ENCODE measurements at regions not wholly inside any gene's neighbourhood (a gene's known extent, or its start where the extent isn't known, plus 50 kb on each side); places are given as distances from the start of the nearest gene placed in this dataset.

DNA sequence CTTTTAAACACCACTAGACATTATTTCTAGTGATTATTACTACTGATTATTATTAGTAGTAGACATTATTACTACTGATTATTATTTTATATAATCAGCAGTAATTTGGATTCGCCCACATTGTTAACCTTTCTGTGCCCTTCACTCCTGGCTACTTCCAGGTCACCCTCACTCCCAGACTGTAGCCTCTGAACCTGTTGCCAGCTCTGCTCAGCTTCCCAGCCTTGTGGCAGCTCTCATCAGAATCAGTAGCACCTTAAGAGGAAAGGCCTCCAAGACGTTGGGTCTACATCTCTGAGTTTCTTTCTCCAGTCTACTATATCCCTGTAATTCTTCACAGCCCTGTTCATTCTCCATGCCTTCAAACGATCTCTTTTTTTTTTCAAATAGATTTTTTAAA lies 137.0 kb downstream of the KATNIP start:
- DNase-seq = no peak

DNA sequence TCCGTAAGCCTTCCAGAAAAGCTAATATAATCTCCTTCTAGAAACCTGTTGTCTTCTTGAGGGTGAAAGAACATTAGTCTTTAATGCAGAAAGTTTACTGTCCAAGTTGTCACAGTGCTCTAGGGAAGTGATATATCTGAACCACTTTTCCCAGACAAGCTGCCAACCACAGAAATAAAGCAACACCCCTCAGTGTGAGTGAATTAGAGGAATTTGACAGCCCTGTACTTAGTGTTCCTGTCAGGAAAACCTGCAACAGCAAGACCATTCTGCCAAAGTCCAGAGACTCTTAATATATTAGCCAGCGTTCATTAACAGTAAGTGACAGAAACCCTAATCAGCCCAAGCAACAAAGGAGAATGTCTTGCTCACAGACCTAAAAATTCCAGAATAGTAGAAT lies 137.7 kb downstream of the KATNIP start:
- no peak for DNase-seq

DNA sequence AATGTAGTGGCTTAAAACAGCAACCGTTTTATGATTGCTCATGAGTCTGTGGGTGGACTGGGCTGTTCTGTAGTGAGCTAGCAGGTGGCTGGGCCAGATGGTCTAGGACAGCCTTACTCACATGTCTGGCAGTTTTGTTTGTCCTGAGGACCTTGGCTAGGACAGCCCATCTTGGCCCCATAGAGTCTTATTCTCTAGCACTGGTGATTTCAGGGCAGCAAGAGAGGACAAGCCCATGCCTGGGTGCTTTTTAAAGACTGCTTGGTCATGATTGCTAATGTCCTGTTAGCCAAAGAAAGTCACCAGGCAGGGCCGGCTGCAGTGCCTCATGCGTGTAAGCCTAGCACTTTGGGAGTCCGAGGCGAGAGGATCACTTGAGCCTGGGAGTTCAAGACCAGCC lies 139.8 kb downstream of the KATNIP start:
- DNase-seq = no peak

DNA sequence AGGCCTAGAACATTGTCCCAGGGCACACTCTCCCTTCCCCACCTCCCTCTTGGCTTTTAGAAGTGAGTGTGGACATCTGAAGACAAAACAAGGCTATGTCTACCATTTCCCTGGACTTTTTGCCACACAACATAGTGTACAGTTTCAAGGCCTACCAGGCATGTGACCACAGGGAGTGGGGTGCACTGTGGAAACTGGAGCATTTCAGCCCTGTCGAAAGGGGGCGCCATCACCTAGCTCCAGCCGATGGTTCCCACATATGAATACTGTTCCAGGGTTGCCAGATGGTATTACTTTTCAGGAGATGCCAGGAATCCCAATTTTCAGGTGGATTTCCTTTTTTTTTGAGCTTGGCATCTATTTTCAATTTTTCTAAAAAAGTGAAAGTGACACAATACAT lies 140.7 kb downstream of the KATNIP start:
- DNase-seq = peak; percentile 43

DNA sequence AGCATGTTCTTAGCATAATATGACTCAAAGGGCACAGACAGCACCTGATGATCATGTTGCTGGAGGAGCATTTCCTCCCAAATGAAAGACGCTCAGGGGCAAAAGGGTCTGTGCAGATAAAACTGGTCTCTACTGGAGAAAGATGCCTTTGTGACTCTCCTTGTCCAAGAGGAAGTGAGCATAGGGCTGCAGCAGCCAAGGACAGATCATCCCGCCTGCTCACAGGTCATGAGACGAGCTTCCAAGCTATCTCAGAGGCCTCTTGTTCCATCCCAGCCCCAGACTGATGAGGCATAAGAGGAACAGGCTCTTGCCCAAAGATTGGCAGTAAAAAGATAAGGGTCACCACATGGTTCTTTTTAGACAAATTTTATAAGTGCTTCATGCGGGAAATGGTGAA lies 141.8 kb downstream of the KATNIP start:
- no peak for DNase-seq

DNA sequence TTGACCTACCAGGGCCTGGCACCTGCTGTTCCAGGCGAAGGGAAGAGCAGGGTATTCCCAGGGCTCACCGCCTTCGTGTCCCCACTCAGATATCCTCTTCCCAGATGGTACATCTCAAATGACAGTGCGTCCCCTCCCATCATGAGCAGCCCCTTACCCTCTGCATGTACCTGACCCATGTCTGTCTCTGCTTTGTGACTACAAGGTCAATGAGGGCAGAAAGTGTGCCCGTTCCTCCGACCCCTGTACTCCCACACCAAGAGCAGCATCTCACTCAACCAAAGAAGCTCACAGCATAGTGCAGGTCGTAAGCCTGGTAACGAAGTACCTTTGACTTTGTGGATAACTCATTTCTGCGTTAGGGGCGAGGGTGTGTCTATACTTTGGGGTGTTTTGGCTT lies 142.6 kb downstream of the KATNIP start:
- no peak for DNase-seq

DNA sequence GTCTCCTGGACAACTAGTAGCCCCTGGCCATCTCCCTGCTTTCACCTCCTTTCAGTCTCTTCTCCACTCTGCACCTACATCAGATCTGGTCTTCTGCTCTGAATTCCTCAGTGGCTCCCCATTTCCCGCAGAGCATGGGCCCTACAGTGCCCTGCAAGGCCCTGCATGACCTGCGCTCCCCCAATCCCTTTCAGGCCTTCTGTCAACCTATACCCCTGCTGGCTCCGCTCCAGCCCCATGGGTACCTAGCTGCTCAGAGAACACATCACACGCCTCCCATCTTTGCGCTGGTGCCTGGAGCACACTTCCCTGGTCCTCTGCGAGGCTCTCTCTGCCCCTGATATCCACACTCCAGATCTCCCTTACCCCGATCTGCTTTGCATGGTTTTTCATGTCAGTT lies 145.2 kb downstream of the KATNIP start:
- DNase-seq = no peak

DNA sequence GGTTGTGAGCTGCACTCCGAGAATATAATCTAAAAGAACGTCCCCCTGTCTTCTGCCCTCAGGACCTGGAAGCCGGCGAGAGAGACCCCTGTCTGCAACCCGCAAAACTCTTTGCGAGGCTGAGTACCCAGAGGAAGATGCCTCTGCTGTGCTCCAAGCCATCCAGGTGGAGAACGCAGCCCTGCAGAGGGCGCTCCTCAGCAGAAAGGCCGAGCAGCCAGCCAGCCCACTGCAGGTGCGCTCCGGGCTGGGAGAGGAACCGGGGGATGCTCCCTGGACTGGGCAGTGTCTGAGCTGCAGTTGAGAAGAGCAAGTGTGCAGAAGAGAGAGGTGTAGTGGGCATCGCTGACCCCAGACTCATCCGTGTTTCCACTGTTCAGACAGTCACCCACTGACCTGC lies 148.3 kb downstream of the KATNIP start:
- peak; percentile 9 for DNase-seq

DNA sequence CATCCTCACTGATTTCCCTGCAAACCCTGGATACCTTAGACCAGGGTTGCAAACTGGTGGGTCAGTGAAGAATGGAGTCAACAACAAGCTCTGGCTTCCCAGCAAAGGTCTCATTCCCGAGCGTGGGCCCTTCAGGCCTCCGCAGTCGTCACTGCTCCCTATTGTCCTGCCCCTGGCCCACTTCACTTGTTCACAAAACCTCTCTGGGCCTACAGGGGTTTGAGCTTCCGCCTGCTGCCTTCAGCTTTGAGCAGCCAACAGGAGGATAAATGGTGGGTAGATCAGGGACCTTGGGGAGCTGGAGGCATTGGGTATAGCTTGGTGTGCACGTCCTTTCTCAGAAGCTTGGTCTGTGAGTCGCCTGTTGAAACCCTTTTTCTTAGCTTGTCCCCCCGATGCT lies 148.8 kb downstream of the KATNIP start:
- no peak for DNase-seq

DNA sequence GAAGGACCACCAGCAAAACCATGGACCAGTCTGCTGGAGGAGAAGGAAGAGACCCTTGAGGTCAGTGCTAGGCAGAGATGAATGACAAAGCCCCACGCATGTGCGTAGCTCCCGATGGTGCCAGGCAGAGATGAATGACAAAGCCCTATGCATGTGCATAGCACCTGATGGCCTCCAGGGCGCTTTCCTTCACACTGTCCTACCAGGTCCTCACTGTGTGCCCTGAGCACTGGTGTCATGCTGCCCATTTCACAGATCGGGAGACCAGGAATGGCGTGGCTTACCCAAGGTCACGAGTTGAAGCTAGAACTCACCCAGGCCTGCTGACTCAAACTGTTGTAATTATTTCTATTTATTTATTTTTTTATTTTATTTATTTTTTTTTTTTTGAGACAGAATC lies 149.6 kb downstream of the KATNIP start:
- DNase-seq = no peak

DNA sequence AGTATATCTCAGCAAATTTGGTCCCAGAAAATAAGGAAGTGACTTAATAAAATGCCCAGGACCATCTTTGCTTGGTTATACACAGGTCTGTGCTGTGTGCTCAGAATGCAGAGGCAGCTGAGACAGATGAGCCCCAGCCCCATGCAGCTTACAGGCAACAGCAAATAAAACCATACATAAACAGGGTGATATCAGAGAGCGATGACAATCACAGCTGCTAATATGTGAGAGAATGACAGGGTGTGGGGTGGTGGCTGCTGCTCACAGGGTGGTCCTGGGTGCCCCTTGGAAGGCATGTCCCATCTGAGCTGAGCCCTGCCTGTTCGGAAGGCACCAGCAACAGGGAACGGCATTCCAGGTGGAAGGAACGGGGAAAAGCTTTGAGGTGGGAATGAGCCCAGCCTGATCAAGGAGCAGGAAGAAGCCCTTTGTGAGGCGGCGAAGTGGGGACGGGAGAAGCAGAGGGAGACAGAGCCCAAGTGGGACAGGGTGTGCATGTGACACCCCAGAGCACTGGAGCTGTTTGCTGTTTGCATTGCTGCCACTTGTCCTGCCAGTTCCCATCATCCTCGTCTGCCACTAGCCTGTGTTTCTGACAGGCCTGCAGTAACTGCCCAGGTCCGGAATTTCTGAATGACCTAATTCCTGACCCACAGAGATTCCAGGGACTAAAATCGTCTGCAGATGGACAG lies 150.5 kb downstream of the KATNIP start:
- no peak for DNase-seq

DNA sequence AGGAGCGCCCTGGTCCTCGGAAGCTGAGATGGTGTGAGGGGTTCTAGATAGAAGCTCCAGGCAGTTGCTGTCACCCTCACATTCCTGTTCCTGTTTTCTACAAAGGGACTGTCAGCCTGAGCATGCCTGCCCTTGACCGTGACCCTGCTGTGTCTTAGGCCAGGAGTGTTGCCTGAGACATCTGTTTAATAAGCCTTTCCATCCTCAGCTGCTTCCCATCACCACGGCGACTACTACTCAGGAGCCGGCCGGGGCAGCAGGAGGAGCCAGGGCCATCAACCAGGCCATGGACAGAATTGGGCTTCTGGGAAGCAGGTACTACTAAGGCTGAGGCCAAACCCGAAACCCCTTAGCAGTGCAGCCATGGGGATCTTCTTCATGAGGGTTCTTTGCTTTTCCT lies 151.4 kb downstream of the KATNIP start:
- no peak for DNase-seq

DNA sequence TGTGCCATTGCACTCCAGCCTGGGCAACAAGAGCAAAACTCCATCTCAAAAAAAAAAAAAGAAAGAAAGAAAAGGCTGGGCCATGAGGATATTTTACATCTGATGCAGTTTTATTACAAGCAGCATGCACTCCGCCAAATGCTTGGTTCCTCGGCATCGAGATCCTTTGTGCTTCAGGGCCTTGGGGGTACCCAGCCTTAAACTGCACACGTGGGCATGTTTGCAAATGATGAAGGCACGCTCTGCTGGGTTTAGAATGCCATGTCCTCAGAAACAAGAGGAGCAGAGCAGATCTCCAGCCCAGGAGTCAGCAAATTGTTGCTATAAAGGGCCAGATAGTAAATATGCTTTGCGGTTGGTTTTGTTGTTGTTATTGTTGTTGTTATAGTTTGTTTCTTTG lies 153.2 kb downstream of the KATNIP start:
- DNase-seq = no peak

DNA sequence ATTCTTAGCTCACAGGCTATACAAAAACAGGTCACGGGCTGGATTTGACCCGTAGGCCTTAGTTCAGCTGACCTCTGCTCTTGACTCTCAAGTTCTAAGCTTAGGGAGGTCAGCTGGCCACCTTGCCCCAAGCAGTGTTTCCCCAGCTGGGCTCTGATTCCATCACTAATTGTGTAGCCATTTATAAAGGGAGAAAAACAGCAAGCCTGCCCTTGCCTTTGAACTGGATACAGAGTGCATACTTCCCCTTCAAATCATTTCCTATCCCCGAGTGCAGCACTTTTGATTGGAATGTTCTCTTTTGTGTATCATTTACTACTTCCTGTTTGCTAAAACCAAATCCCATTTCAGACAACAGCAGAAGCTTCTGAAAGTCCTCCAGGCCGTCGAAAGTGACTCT lies 153.6 kb downstream of the KATNIP start:
- no peak for DNase-seq

DNA sequence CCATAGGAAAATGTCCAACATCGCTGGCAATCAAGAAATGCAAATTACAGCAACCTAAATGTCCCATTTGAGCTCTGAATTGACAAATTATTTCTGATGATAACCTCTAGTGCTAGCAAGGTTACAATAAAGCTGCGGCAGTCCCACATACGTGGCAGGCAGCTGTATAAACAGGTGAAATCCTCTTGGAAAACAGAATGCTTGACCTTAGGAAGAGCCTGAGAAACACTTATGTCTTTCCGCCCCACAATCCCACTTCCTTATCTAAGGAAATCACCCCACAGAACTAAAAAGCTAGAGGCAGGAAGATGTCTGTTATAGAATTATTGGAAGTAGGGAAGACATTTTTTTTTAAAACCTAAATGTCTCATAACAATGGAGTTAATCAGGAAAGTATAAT lies 154.3 kb downstream of the KATNIP start:
- DNase-seq = no peak

DNA sequence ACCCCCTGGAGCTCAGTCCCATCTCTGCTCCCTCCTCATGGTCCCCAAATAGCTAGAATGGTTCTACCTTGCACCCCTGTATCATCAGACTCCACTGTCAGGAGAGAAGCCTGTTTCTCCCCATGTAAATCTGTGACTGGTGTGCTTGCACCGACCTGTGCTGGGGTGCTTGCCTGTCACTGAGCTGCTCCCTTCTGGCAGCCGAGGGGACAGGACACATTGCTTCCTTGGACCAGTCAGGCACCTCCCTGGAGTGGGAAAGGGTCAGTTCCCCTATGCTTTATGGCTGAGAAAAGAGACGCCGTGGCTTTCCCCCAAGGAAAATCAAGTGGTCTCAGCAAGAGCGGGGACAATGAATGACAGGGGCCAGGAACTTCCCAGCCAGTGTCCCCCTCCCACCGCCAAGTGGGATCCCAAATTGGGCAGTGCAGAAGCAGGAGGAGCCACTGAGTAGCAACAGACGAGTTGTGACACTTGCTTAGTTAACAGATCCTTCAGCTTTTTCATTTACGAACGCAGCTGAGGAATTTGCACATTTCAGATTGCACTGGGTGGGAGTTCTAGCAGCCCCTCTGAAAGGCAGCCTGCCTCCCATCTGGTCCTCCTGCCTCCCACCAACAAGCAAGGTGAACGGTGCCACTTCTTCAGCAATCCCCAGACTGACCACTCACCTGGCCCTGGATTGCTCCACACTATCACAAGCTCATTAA lies 156.4 kb downstream of the KATNIP start:
- no peak for DNase-seq

DNA sequence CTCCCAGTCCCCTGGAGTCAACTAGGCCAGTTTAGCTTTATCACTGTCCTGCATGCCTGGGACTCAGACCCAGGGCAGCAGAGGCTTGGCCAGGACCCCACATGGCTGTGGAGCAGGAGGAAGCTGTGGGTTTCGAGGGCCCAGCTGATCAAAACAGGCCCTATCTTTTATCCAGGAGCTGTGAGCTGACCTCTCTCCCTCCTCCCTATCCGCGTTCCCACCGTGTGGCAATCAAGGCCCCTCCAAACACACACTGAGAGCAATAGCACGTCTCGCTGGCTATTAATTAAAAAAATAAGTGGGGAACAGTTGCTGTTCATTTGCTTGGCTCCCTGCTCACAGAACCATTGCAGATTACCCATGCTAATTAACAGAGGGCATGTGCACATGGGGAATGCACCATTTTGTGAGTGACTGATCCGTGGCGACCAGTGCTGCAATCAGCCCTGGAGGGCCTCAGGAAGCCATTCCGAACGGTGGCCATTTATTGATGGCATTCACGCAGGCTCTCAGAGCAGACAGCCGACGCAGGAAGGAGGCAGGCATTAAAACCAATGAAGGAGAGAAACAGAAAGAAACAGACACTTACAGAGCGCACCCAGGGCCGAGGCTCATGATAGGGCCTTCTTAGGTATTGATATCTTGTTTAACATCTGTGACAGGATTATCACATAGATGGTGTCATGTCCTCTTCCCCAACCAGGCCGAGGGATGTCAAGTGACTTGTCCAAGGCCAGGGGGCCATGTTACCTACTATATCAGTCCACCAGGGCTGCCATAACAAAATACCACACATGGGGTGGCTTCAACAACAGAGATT lies 157.1 kb downstream of the KATNIP start:
- DNase-seq = no peak

DNA sequence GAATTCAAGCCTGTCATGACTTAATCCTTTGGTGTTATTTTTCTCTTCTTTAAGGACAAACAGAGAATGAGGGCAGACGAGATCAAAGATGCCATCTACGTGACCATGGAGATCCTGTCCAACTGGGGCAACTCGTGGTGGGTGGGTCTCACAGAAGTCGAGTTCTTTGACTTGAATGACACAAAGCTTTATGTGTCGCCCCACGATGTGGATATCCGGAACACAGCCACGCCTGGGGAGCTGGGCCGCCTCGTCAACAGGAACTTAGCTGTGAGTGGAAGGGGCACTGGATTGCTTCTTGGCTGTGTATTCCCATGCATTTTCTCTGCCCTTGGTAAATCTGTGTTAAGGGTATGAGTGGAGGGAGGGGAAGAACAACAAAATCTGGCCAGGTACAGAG lies 158.7 kb downstream of the KATNIP start:
- no peak for DNase-seq

DNA sequence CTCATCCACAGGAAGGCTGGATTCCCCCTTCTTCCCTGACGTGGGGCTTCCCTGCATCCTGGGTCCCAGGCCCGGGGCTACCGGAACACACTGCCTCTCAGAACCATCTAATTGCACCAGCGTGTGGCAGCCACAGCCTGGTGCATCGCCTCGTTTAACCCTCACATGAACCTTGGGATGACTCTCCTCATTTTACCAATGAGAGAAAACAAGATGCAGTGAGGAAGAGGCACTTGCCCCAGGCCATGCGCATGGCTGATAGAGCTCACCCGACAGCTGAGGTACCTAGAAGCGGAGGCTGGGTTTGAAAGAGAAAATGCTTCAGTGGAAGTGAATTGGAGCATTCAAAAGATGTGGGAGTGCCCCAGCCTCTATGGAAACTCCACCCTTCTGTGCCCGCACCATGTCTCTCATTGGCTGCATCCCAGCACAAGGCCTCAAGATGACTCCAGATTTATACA lies 162.3 kb downstream of the KATNIP start:
- no peak for DNase-seq

DNA sequence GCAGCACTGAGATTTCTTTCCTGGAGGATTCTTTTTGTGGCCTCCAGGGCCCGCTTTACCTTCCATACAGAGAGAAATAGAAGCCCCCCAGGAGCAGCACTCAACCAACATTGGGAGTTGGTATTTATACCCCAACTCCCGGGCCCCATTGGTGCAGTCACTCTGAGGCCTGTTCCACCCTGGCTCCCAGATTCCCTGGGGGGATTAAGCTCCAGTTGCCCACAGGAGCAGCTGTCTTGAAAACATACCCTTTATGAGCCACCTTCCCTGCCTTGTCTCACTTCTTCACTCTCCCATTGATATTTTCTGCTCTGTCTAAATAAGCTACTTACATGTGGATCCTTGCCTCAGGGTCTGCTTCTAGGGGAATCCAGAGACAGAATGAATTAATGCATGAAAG lies 167.8 kb downstream of the KATNIP start:
- no peak for DNase-seq

DNA sequence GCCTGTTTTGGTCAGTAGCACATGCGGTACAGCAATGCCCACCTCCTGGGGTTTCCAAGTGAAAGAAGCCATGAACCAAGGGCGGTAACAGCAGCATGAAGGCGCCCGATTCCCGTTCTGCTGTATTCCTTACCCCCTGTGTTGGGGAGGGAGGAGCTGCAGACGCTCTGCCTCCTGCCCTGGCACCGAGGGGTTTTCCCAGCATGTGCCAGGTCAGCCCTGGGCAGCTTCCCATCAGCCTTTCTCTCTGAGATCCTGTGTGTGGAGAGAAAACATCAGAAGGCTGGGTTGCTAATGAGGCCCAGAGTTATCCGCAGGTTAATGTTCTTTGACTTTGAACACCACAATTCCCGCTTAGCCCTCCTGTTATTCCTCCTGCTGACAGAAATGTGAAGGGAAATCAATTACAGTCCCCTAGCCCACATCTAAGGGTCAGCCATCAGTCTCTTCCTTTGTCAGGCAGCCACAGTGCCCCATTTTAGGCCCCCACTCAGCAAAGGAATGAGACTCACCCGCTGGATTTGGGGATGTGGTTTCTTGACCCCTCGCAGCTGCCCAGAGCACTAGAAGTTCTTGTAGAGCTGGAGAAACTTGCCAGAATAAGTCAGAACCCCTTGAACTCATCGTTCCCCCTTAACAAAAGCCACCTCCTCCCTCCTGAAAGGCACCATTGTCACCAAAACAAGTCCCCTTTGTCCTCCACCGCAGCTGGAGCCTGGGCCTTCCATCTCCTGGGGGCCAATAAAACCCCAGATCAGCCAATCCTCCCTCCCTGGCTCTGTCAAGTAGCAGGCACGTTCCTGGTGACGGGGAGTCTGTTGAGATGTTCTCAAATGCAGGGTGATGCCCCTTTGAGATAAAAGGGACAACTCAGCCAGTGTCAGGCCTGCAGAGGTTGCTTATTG lies 168.5 kb downstream of the KATNIP start:
- DNase-seq = no peak

DNA sequence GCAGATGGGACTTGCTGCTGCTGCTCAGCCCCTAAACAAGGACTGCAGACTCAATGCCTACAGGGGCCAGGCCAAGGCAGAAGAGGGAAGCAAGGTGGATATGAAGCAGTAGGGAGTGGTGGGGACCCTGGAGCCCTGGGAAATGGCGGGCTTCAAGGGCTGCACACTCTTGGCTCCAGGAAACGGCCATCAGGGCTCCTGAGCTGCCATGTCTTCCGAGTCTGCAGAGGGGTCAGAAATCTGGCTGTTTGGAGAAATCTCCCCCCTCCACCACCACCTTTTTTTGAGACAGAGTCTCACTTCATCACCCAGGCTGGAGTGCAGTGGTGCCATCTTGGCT lies 169.1 kb downstream of the KATNIP start:
- no peak for DNase-seq

Measured in stimulated activated CD4-positive, alpha-beta T cell treated with anti-CD3 and anti-CD28 coated beads, Interleukin-15, amount 100 ng/mL, for 24 hours (primary cell).